Hematopoietic multipotent progenitor cell treated with erythropoietin and hydrocortisone succinate and interleukin-3 and kit ligand, for 8 days (in vitro differentiated cells): ENCODE measurements at regions not wholly inside any gene's neighbourhood (a gene's known extent, or its start where the extent isn't known, plus 50 kb on each side); places are given as distances from the start of the nearest gene placed in this dataset.

ENCODE experiments used
- DNase-seq: peaks from one replicate; pipeline ENCODE4 v3.0.0-alpha.2; 2015

DNA sequence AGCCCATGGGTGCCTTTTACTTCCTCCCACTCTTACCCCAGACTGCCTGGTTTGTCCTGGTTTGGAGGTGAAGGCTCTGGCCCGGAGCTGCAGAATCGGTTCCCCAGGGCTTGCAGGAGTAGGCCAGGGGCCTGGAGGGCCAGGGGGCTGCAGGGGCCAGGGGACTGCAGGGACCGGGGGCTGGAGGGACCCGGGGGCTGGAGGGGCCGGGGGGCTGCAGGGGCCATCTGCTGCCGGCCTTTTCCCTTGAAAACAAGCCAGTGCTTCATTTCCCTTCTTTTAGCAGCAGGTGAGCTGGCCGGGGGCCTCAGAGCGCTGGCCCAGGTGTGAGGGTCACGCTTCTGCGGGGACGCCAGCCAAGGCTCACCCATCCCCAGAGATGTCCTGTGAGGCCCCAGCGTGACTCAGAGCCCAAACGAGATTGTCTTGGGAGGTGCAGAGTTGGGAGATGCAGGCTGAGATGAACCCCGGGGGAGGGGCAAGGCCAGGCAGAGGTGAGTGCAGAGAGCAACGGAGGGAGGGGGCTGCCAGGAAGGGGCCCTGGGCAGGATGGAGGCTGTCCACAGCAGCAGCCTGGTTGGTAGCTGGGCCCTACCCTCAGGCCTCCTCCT lies 154.9 kb downstream of the KIF26A start:
- no peak for DNase-seq

DNA sequence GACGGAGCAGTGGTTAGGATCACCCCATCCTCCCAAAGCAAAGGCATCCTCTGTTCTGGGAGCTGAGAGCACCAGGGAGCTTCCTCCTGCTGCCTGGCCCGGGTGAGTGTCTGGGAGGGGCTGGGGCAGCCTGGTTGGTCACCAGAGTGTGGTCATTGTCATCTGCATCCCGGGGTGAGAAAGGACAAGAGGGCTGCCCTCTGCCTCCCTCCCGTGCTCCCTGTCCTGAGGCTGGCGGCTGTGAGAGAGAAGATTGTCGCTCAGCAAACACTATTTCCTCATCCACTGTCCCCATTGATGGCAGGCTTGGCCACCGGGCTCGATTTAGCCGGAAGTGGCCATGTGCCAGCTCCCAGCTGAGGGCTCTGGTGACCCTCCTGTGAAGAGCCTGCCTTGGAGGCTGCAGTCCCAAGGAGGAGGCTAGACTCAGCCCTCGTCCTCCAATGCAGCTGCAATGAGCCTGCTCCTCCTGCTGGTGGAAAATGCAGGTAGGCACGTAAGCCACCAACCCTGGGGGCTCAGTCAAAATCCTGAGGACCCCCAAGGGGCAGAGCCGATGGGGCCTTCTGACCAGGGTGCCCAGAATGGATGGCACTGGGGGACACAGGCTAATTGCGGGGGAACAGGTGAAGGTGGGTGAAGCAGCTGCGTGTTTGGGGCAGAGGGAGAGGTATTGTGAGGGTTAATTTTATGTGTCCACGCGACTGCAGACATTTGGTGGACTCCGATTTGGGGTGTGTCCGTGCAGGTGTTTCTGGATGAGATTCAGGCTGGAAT lies 155.7 kb downstream of the KIF26A start:
- DNase-seq: no peak

DNA sequence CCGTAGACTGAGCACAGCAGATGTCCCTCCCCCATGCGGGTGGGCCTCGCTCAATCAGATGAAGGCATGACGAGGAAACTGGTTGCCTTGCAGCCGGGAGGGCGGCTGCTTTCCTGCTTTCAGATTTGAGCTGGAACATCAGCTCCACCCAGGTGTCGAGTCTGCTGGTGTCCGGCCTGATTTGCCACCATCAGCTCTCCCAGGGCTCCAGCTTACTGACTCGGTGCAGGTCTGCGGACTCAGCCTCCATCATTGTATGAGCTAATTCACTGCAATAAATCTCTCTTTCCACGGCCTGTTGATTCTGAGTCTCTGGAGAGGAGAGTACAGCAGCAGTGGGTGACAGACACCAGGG lies 156.2 kb downstream of the KIF26A start:
- no peak for DNase-seq

DNA sequence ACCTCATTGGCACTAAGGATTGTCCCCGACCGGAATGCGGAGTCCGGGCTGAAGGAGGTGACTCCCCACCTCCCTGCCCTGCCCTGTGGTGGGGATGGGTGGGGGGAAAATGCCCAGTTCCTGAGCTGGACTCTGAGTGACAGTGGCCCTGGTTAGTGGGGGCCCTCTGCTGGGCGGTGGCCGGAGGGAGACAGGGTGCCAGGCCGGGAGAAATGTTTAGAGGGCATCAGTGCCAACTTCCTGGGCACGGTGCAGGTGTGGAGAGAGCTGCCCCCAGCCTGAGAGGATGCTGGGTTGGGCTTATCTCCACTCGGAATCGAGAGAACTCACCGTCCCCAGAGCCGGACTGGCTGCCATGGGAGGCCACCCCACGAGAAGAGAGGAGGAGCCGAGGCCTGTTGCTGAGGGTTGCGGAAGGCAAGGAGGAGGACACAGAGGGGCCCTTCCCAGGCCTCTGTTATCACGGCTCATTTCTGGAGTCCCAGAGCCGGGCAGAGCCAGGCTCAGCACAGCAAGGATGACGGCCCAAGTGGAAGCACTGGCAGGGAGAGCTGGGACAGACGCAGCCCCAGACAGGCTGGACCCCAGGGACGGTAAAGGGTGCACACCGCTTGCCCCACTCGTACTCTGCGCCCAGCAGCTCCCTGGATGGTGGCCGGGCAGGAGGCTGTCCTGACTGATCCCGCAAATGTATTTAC lies 156.7 kb downstream of the KIF26A start:
- DNase-seq: no peak

DNA sequence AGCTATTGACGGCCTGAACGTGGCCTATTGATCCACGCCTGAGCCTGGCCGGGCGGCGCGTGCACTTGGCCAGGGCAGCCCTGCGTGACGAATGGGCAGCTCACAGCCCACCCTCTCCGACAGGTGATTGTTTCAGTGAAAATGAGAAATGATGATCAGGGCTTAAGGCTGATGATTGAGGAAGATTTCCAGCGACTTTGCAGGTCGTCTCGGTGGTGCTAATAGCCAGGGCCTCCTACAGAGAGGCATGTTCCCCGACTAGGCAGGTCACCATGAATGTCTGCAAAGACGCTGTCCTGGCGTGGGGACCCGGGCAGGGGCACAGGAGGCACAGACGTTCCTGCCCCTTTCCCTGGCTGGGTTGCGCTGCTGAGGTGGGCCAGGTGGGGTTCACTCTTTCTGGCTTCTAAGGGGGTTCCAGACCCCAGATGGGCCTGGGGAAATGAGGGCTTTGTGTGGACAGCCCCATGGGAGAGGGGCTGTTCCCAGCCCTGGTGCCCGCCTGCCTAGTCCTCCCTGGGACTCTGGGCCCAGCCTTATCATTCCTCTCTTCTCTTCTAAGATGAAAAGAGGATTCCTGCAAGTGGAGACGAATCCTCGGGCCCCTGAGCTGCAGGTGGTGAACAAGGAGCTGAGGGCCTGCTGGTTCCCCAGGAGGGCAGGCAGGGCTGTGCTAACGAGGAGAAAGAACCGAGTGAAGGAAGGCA lies 157.4 kb downstream of the KIF26A start:
- no peak for DNase-seq

DNA sequence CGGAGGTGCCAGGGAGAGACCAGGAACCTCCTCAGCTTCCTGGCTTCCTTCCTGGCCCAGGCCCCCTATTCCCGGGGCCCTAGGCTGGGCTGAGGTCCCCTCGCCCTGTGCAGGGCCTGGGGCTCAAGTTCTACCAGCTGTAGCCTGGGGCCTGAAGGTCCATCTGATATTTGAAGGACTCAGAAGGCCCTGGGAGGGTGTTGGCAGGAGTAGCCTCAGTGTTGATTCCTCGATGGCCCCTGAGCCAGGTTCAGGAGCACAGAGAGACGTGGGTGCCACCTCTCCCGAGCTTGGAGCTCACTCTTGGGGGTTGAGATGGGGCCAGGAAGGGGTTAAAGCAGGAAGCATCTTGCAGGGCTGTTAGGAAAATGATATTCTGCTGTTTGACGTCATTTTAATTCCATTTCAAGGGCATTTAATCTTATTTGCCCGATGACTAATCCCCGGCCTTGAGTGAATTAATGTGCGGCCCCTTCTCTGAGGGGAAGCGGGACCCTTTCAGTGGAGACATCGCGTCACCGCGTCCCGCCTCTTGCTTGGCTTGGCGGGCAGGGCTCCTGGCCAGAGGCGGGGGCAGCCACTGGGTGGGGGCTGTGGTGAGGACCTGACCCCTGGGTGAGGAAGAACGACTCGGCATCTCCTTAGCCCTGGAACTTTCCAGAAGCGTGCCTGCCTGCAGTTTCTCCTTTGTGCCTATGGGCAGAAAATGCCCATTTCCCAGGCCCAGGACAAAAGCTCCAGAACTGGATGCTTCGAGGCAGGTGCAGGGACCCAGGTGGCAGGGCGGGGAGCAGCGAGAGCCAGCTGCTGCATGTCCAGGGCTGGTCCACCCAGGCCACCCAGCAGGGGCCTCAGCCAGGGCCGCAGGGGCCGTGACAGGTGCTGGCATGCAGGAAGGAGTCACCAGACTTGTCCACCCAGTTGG lies 158.3 kb downstream of the KIF26A start:
- DNase-seq: no peak

DNA sequence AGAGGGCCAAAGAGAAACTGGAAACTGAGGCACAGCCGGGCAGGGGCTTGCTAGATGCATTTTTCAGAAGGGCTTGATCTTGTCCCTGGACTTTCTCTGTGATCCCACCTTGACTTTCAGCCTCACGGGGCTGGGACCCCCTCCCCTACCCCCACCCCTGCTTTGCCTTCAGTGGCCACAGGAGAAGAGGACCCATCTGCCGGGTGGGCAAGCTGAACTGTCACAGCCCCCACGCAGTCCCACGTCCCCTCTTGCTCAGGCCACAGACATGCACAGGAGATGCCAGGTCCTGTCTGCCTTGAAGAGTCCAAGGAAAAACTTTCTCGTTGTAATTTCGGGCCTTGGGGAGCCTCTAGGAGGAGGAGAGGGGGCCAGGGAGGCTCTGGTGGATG lies 158.9 kb downstream of the KIF26A start:
- no peak for DNase-seq

DNA sequence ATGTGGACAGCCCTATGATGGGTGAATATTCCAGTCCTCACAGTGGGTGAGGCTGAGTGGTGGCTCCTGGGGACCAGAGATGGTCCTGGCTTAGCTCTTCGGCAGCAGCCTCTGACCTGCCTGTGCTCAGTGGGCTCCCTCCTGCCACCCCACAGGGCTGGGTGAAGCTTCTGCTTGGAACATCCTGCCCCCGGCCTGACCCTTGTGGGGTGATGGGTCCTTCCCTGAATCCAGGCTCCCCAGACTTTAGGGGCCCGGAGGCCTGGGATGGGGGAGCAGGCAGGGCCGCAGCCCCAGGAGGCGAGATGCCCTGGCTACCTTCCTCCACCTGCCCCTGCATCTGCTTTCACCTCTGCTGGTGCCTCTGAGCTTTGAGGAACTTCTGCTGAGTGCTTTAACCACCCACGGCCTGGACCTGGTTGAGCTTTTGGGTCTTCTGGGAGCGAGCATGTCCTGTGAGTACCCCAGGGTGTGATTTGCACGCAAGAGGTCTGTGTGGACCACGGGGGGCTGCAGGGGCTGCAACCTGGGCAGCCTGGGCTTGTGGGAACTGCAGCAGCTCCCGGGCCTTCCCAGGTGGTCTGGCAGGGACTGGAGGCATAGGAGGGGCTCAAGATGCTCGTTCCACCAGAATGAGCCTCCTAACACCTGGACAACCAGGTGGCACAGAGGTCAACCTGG lies 159.5 kb downstream of the KIF26A start:
- no peak for DNase-seq

DNA sequence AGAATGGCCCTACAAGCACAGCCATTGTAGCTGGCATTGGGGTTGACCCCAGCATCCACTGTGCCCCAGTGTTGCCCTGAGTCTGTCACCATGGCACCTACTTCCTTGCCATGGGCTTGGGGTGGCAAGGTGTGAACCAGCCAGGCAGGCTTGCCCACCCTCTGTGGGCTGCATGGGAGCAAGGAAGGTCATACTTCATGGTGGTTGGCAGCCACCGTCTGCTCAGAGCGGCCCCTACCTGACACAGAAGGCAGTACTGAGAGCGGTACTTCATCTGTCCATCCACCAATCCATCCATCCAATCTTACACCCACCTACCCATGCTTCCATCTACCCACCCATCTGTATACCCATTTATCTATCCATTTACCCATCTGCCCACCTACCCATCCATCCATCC lies 160.1 kb downstream of the KIF26A start:
- no peak for DNase-seq

DNA sequence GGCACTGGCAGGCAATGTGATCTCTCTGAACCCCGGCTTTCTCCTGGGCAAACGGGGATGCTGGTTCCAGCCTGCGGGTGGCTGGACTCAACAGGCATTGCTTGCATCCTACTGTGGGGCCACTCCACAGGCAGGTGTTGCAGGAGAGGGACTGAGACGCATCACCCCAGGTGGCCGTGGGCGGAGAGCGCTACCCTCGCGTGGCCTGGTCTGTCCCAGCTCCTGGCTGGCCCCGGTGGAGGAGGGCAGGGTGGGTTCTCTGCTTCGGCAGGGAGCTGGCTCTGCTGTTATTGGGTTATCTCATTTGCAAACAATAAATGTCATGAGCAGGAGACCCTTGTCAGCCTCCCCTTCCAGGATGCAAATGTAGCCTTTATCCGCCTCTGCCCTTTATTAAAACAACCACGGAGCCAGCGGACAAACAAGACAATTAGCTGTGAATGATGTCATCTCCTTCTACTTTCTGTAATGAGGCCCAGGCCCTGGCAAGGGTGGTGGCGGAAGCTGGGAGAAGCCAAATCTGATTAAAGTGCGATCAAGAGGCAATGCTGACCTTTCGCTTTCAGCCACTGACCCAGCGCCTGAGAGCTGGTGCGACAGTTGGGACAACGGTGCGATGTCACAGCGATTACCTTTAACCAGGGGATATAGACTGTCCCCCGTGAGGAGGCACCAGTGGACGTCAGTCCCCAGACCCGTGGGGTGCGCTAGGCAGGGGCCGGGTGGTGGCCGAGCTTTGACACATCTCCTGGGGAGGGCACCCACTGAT lies 161.8 kb downstream of the KIF26A start:
- DNase-seq: no peak

DNA sequence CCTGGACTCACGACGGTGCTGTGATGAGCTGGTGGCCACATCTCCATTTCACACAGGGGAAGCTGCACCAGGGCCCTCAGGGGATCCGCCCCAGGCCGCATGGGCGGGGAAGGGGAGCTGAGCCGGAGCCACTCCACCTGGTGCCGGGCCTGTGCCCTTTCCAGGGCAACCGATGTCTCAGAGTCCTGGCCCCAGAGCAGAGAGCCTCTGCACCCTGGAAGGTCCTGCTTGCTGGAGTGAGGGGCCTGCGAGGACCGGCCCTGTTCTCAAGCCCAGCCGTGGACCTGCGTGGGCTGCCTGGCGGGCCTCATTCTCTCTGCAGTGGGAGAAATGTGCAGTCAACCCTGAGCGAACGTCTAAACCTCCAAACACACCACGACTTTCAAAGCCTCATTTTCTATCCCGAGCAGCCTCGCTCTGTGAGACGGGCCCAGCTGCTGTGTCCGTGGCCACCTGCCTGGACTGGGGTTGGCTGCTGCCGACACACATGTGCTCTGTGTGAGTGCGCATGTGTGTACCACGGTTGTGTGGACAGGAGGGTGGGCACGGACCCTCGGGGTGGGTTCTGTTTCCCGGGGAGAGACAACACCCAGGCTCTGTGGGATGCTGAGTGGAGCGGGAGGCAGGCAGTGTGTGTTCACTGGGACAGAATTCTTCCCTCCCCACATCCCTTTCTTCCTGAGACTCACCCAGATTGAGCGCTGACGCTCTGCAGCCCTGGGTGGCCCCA lies 163.5 kb downstream of the KIF26A start:
- no peak for DNase-seq

DNA sequence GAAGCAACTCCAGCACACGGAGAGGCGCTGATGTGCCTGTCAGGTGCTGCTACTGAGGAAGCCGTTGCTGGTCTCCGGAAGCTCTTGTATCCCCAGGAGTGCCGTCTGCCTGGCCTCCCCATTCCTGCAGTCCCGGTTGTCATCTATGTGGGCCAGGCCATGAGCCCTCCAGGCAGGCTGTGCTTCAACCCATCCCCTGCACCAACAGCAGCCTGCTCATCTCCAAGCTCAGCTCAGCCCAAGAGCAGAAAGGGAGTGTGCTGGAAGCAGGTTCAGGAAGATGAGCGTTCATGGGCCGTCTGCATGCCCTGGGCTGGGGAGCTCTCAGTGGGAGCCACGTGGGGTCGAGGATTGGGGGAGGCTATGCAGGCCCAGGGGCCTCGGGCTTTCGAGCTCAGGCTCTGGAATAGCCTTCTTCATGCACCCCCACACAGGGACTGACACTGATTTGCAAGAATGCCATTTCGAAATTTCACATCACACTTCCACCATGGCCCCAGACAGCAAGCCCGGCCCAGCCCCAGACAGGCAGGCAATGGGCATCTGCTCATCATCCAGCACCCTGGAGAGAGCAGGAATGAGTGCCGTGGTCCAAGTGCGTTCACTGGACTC lies 164.5 kb downstream of the KIF26A start:
- DNase-seq: no peak

DNA sequence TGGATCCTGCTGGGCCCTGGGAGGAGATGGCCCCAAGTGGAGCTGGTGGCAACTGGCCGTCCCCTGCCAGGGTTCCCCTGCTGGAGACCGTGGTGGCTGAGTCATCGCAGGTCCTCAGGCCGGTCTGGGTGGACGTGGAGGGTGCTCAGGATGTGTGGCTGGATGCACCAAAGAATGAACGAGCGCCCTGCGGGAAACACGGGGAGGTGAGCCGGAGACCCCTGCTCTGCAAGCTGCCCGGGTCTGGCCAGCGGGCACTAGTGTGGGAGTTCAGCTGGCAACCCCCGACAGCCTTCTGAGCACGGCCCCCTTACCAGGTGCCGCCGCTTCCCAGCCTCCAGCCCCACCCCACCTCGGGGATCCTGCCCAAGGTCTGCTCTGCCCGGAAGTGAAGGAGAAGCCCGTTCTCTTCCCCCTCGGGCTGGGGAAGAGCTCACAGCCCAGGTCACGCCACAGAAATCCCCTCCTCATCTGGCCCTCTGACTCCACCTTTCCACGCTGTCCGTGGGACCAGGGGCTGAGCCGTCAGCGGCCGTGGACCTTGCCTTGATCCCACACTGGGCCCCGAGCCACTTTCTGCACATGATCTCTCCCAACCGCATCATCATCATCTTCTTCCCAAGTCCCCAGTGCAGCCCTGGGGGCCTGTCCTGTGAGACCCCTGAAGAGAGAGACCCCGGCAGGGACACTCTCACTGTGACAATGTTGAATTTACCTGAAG lies 165.5 kb downstream of the KIF26A start:
- DNase-seq: no peak

DNA sequence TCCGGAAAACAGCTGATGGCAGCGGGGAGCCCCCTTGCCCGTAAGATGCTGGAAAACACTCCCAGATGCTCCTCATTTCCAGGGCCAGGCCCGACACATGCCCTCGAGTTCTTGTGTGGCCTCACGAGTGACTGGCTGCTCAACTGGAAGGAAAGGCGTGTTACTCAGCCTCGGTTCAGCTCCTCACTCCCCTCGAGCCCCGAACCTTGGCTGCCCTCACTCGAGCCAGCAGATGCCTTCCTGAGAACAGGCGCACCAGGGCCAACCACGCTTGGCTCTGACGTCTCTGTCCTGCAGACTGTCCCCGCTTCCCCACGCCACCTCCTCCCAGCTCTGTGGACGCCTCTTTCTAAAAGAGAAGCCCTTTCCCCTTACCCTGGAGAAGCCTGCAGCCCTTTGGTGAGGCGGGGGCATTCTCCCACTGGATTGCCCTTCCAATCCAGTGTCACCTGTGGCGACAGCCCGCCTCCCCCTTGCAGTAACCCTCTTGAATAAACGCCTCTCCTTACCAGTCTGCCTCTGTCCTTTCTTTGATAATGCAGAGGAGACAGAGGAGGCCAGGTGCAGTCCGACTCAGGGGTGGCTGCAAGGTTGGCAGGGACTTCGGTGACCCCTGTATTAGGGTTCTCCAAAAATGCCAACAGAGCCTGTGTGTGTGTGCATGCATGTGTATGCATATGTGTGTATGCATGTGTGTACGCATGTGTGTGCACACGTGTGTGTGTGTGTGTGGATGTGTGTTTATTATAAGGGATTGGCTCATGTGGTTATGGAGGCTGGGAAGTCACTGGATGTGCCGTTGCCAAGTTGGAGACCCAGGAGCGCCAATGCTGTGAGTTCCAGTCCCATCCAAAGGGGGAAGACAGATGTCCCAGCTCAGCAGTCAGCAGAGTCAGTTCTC lies 166.3 kb downstream of the KIF26A start:
- DNase-seq: no peak

DNA sequence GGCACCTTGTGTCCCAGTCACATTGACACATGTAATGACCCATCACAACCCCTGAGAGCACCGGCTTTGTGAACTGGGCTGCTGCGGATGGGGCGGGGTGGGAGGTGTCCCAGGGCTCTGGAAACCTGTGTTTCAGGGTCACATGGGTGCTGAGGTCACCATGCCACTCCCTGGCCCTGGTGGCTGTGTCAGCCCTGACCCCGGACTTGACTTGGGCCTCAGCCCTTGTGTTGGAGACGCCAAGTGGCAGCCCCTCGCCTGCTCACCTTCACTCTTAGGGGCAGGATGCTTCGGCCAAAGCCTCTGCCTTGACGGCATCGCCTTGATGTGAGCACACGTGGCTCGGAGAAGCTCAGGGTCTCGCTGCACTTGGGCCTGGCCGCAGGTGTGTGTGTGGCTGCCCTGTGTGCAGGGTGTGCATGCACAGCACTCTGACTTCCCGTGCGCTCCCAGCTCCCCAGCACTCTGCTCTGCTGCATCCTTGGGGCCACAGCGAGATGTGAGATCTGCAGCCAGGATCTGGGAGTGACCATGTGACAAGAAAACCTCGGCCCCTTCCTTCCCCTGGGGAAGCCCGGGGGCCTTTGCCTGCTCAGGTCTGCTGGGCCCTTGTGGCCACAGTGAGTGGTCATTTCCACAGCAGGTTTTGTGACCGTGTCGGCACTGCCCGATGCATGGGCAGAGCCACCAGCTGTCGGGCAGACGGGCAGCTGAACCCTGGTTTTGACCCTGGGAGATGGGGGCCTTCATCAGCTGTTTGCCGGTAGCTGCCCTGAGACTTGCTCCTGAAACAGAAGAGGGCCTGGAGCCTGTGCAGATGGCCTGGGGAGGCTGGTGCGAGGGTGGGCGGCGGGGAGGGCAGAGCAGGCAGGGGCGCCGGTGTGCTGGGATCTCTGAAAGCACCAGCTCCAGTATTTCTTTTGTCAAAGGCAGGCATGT lies 167.4 kb downstream of the KIF26A start:
- DNase-seq: no peak

DNA sequence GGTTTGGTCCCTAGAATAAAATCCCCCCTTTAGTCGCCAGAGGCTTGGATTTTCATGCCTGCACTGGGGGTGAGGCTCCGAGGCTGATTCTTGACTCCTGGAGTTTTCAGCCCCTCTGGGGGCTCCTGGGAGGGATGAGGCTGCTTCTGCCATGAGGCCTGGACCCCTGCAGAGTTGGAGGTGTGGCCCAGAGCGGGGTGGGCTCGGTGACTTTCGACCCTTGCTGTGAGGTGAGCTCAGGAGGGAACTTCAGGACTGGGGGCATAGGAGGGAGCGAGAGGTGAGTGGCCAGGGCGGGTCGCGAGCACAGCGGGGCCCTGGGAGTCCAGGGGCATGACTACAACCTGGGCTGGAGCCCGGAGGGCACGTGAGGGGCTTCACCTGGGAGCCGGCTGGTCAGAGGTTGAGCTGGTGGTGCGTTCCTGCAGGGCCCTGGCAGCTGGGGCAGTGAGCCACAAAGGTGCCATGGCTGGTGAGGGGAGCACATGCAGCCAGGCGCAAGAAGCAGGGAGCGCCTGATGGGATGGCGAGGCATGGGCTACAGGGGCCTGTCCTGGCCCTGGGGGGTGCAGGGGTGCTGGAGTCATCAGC lies 168.2 kb downstream of the KIF26A start:
- DNase-seq: no peak

DNA sequence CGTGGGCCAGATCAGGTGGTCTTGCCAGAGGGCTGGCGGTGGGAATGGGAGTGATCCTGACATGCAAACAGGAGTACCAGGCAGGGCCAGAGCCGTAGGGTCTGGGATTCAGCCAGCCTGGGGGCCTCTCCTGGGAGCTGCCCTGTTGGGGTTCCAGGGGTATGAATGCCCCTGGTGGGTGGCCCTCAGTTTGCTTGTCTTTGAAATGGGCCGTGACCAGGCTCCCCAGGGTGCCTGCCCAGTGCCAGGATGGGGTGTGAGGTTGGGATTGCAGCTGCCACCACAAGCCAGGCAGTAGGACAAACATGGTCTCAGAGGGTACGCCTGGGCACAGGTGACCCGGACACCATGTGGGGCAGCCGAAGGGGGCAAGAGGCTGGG lies 168.8 kb downstream of the KIF26A start:
- DNase-seq: no peak
